Right ventricle myocardium inferior (tissue), 1 donor: ENCODE measurements at regions not wholly inside any gene's neighbourhood (a gene's known extent, or its start where the extent isn't known, plus 50 kb on each side); places are given as distances from the start of the nearest gene placed in this dataset.

Experiments used
- ATAC-seq: fragments of 200-7000 bp; cut with Tn5 transposase; one replicate; pipeline ENCODE4 v1.9.1; 2020; ENCODE audit warnings: mild to moderate bottlenecking, moderate library complexity
- DNase-seq: peaks from one replicate; pipeline ENCODE4 v3.0.0; 2021; ENCODE audit errors: missing footprints
- intact Hi-C: fragments of 100-400 bp; cut with DNase I; formaldehyde crosslinking; loops from one replicate; pipeline ENCODE4 v1.11.0; 2022
- donor health status: DM: no; HTN: yes; CAD: no; lungs with severe emphysema.

- ATAC-seq (no peak), DNase-seq (no peak)
- intact Hi-C loops = no loop called here
Measured at GRCh38 chr16:73750639-73751038, 546.0 kb upstream of the PSMD7 start.

DNA sequence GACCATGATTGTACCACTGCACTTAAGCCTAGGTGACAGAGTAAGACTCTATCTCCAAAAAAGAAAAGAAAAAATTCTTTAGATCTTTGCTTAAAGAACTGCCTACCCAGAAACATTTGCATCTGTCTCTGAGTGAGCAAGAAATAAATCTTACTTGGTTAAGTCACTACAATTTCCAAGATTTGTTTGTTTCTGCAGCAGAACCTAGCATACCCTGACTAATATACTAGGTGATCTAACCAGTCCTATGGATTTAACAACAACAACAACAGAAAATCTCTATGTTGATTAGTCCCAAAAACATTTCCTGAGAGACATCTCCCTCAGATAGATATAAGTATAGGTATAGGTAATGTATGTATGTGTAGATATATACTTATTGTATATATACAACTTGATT, 549.3 kb upstream of the PSMD7 start:
- intact Hi-C loops = no loop called here

DNA sequence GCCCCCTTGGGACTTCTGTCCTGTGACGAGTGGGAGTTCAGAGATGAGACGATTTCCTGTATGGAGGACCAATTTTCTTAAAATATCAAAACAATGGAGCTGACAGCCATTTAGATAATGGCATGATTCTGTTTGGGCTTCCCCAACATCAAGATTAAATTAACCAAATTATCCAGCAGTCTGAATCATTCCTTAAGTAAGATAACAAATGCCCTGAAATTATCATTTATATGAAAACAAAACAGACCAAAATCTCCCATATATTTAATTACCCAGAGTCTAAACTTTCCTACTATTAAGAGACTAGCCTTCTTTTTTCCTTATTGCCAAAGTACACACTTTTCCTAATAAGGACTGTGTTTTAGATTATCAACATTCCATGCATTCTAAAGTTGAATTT, 550.1 kb upstream of the PSMD7 start:
- ATAC-seq (no peak), DNase-seq (no peak)
- intact Hi-C loops = no loop called here

More for the DNA sequence above, 549.3 kb upstream of the PSMD7 start:
- ATAC-seq (no peak), DNase-seq (no peak)

- no peak for DNase-seq
- intact Hi-C loops = no loop called here
- no peak for ATAC-seq
Measured at GRCh38 chr16:73743665-73744496, 552.7 kb upstream of the PSMD7 start.

- intact Hi-C loops = no loop called here
- DNase-seq = no peak
- ATAC-seq = no peak
Measured at GRCh38 chr16:73739049-73739769, 557.4 kb upstream of the PSMD7 start.

- DNase-seq (no peak), ATAC-seq (no peak)
- intact Hi-C loops = no loop called here
Measured at GRCh38 chr16:73738266-73738665, 558.3 kb upstream of the PSMD7 start.

- DNase-seq (no peak), ATAC-seq (no peak)
- intact Hi-C loops = no loop called here
Measured at GRCh38 chr16:73737637-73738036, 559.0 kb upstream of the PSMD7 start.

DNA sequence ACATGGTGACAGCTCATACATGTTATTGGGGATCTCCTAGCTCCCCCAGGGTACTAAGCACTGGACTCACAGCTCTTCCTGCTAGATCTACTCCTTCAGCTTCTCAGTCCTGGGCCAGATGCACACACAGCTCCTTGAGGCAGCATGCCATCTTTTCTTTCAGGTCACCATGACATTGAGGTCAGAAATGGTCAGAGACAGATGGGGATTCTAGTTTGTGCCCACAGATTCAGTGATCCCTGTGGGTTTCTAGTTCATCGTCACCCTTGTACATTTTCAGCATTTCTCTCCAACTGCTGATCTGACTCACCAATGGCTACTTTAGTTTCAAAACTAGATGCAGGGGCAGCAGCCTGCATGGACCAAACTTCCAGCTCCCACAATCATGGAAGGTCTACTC, 560.7 kb upstream of the PSMD7 start:
- intact Hi-C loops = no loop called here
- ATAC-seq (no peak), DNase-seq (no peak)

DNA sequence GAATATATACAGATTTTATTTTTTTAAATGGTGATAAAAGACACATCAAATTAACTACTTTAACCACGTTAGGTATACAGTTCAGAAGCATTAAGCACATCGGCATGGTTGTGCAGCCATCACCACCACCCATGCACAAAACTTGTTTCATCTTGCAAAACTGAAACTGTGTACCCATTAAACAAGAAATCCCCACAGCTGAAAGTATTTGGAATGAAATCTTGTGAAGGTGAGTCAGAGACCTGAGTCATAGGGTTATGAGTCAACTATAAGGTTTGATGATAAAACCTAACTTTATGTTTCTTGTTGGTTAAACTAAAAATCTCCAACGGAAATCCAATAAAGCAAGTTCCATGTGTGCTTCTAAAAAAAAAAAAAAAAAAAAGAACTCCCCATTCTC, 561.6 kb upstream of the PSMD7 start:
- DNase-seq (no peak), ATAC-seq (no peak)
- intact Hi-C loops = no loop called here

GRCh38 chr16:73732681-73733080, 563.9 kb upstream of the PSMD7 start:
- ATAC-seq = no peak
- intact Hi-C loops = no loop called here

GRCh38 chr16:73732143-73732542, 564.5 kb upstream of the PSMD7 start:
- DNase-seq = no peak
- no peak for ATAC-seq
- intact Hi-C loops = no loop called here

More at GRCh38 chr16:73732681-73733080, 563.9 kb upstream of the PSMD7 start:
- DNase-seq = no peak

- DNase-seq (no peak), ATAC-seq (no peak)
- intact Hi-C loops = no loop called here
Measured at GRCh38 chr16:73730481-73731090, 566.0 kb upstream of the PSMD7 start.

- intact Hi-C loops = no loop called here
- DNase-seq (no peak), ATAC-seq (no peak)
Measured at GRCh38 chr16:73725156-73725555, 571.5 kb upstream of the PSMD7 start.

DNA sequence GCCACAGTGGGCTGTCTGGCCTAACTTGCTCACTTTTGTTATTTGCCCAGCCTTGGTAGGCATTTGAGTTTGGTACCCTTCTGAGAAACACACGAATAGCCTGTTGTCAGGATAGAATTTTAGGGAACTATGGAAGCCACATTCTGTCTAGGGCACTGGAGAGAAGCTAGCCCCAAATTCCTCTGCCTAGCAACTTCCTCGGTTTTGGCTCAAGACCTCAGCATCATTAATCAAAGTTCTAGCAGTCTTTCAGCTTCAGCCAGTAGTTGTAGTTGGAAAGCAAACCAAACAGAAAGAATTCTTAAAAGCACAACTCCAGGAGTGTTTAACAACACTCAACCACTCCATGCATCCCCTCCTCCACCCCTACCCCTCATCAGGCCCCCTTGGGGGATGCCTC, 572.1 kb upstream of the PSMD7 start:
- ATAC-seq = no peak
- intact Hi-C loops = no loop called here
- no peak for DNase-seq

DNA sequence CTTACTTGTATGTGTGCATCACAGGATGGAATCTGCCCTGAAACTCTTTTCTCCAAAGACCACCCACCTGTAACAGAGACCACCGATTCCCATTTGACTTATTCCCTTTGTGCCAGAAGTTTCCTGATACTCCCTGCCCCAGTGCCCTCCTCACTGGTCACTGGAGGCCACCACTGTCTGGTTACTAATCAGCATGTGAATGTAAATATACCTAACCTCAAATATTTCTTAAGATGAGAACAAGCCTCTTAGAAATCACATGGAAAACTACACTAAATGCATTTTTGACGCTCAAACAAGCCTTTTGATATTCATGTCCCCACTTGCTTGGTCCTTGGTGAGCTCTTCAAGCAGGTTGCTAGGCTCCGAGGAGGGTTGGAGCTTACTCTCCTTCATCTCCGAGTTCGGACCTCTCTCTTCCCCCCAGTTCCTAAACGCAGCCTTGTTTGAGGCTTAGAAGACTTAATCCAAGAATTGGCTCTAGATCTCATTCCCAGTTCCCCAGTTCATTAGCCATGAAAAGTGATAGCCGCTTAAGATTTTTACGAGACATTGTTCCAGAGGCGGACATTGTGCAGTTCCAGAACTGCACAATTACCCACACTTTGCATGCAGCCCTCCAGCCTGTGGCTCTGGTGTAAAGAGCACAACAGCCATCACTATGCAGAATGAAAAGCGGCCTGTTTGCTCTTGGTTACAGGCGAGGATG, 579.2 kb upstream of the PSMD7 start:
- ATAC-seq (no peak), DNase-seq (no peak)
- intact Hi-C loops = loop anchor here (10.0 kb wide), 1 partner anchor 157 kb away; no protein-coding TSS in a partner anchor

- intact Hi-C loops = loop anchor here (10.0 kb wide), 1 partner anchor 160 kb away; no protein-coding TSS in a partner anchor
- DNase-seq = no peak
- no peak for ATAC-seq
Measured at GRCh38 chr16:73714976-73715375, 581.6 kb upstream of the PSMD7 start.

DNA sequence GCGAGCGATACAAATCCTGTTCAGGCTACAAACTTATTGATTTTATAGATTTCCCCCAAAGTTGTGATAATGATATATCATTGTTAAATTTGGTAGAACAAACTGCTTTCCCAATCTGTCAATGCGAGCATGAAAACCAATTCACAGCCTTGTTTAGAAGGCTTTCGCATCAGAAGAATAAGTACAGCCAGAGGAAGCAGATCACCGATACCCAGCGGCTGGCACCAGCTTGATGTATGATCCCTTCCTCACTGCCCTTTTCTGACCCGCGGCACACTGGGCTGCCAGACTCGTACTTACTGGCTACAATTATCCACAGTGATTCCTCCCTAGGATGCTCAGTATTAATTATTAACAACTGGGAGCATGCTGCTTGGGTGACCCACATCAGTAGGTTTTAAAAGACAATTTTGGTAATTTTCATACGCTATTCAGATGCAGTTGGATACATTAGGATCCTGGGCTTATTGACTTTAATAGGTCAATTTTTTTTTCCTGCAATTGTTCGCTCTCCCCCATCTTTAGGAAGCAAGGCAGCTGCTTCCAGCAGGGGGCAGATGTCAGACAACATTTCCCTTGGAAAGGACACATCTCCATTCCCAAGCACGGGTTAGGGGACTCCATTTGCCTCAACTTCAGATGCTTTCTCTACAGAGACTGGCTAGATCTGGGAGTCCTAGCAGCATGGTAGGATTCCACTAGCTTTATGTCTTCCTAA, 582.7 kb upstream of the PSMD7 start:
- ATAC-seq = no peak
- no peak for DNase-seq
- intact Hi-C loops = loop anchor here (10.0 kb wide), 1 partner anchor 161 kb away; no protein-coding TSS in a partner anchor

DNA sequence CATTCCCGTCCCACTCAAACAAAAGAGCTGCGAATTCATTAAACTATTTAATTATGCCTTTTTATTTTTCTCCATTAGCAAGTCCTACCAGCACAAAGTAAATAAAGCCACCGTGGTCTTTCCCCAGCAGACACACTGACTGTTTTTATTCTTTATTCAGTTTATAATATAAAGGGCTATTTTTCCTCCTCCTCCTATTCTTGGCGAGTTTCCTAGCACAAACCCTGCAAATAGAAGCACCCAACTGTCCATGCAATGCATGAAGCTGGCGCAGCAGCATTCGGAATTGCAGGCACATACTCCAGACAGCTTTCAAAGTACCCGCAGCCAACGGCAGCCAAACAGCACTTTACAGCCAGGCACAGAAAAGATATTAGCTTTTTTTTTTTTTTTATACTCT, 583.4 kb upstream of the PSMD7 start:
- ATAC-seq = no peak
- intact Hi-C loops = loop anchor here (10.0 kb wide), 1 partner anchor 162 kb away; no protein-coding TSS in a partner anchor
- DNase-seq = no peak
